Parathyroid adenoma (tissue), 2 donors: ENCODE measurements at regions not wholly inside any gene's neighbourhood (a gene's known extent, or its start where the extent isn't known, plus 50 kb on each side); places are given as distances from the start of the nearest gene placed in this dataset.

Experiments used
- H2AFZ ChIP-seq: fragments of 300-600 bp; sonication (generic); one replicate; pipeline ENCODE4 v1.7.0; 2017; ENCODE audit warnings: antibody characterized with exemption, mild to moderate bottlenecking
- H3K27ac ChIP-seq: fragments of 300-600 bp; sonication (generic); one replicate; pipeline ENCODE4 v1.7.0; 2017
- H3K27me3 ChIP-seq: fragments of 300-600 bp; sonication (generic); one replicate; pipeline ENCODE4 v1.7.0; 2017; ENCODE audit warnings: low read length; ENCODE audit not compliant: control insufficient read depth, insufficient read depth
- H3K36me3 ChIP-seq: fragments of 300-600 bp; sonication (generic); one replicate; pipeline ENCODE4 v1.7.0; 2017; ENCODE audit warnings: low read length; ENCODE audit not compliant: control insufficient read depth, insufficient read depth
- H3K4me1 ChIP-seq: fragments of 300-600 bp; sonication (generic); one replicate; pipeline ENCODE4 v1.7.0; 2017; ENCODE audit warnings: control low read depth
- H3K4me2 ChIP-seq: fragments of 300-600 bp; sonication (generic); one replicate; pipeline ENCODE4 v1.7.0; 2017; ENCODE audit warnings: low read length
- H3K4me3 ChIP-seq: fragments of 300-600 bp; sonication (generic); one replicate; pipeline ENCODE4 v1.7.0; 2017; ENCODE audit warnings: low read depth, low read length
- H3K79me2 ChIP-seq: fragments of 300-600 bp; sonication (generic); one replicate; pipeline ENCODE4 v1.7.0; 2017; ENCODE audit warnings: control low read depth
- H3K9ac ChIP-seq: fragments of 300-600 bp; sonication (generic); one replicate; pipeline ENCODE4 v1.7.0; 2017; ENCODE audit warnings: mild to moderate bottlenecking
- H3K9me3 ChIP-seq: fragments of 300-600 bp; sonication (generic); one replicate; pipeline ENCODE4 v1.7.0; 2017; ENCODE audit warnings: low read length; ENCODE audit not compliant: control insufficient read depth
- CTCF ChIP-seq: fragments of 300-600 bp; sonication (generic); IDR thresholded peaks from one replicate; pipeline ENCODE4 v1.7.0; 2017; ENCODE audit warnings: antibody characterized with exemption, mild to moderate bottlenecking
- donor health status: primary hyperparathyroidism.

GRCh38 chr3:35849496-35849895, 210.2 kb downstream of the ARPP21 start:
- Histone ChIP-seq H3K4me1 (no peaks in the 10 kb centered on the region), H3K4me3 (no peak overlapping the region), H2AFZ (no peak overlapping the region), H3K79me2 (no peaks in the 10 kb centered on the region), H3K9ac (no peak overlapping the region), H3K27ac (no peak overlapping the region), H3K27me3 (no peaks in the 10 kb centered on the region), H3K9me3 (no peaks in the 10 kb centered on the region), H3K4me2 (no peak overlapping the region), H3K36me3 (no peaks in the 10 kb centered on the region)
- TF ChIP-seq CTCF, result no peak

DNA sequence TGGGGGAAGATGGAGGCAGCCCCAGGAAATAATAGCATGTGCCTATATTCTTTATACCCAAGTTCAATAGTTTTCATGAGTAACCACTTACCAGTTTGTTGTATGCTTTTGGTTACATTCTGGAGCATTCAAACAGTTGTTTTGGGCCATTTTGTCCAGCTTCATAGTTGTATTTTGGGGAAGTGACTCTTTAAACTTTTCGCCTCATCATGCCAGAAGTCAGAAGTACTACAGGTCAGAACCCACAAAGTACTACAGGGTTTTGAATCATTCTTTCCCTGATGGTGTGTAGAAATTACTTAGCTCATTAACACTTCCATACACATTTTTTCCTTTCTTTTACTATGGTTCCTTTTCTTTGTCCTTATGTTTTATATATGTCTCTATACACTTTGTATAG, 210.6 kb downstream of the ARPP21 start:
- Histone ChIP-seq H3K79me2 (no peaks in the 10 kb centered on the region), H3K27me3 (no peaks in the 10 kb centered on the region), H3K4me3 (no peak overlapping the region), H3K4me2 (no peak overlapping the region), H3K36me3 (no peaks in the 10 kb centered on the region), H3K27ac (no peak overlapping the region), H2AFZ (no peak overlapping the region), H3K4me1 (no peaks in the 10 kb centered on the region), H3K9ac (no peak overlapping the region), H3K9me3 (no peaks in the 10 kb centered on the region)
- TF ChIP-seq CTCF, result no peak

GRCh38 chr3:35857004-35857403, 217.7 kb downstream of the ARPP21 start:
- no peak overlapping the region for H3K27ac ChIP-seq
- H3K9me3 ChIP-seq, result no peaks in the 10 kb centered on the region
- H3K36me3 ChIP-seq, result no peaks in the 10 kb centered on the region
- no peaks in the 10 kb centered on the region for H3K79me2 ChIP-seq
- no peak overlapping the region for H2AFZ ChIP-seq
- no peaks in the 10 kb centered on the region for H3K4me1 ChIP-seq
- no peak overlapping the region for H3K9ac ChIP-seq
- no peak overlapping the region for H3K4me2 ChIP-seq
- H3K4me3 ChIP-seq, result no peak overlapping the region
- no peak for TF ChIP-seq CTCF
- no peaks in the 10 kb centered on the region for H3K27me3 ChIP-seq

- Histone ChIP-seq H3K4me2 (no peak overlapping the region), H3K4me1 (no peaks in the 10 kb centered on the region), H3K27me3 (no peaks in the 10 kb centered on the region), H2AFZ (no peak overlapping the region), H3K9ac (no peak overlapping the region), H3K36me3 (no peaks in the 10 kb centered on the region), H3K27ac (no peak overlapping the region), H3K79me2 (no peaks in the 10 kb centered on the region), H3K9me3 (no peaks in the 10 kb centered on the region), H3K4me3 (no peak overlapping the region)
- TF ChIP-seq CTCF, result no peak
Observed at GRCh38 chr3:35862057-35862456, 222.7 kb downstream of the ARPP21 start.

GRCh38 chr3:35864871-35865270, 225.5 kb downstream of the ARPP21 start:
- Histone ChIP-seq H3K27me3 (no peaks in the 10 kb centered on the region), H3K79me2 (no peaks in the 10 kb centered on the region), H3K9me3 (no peaks in the 10 kb centered on the region), H3K4me1 (no peaks in the 10 kb centered on the region), H3K27ac (no peak overlapping the region), H3K36me3 (no peaks in the 10 kb centered on the region), H3K4me2 (no peak overlapping the region), H3K9ac (no peak overlapping the region), H2AFZ (no peak overlapping the region), H3K4me3 (no peak overlapping the region)
- TF ChIP-seq CTCF, result no peak
